Liver (tissue), 8 donors: ENCODE measurements at regions not wholly inside any gene's neighbourhood (a gene's known extent, or its start where the extent isn't known, plus 50 kb on each side); places are given as distances from the start of the nearest gene placed in this dataset.

Experiments
- DNase-seq: peaks from one replicate; pipeline ENCODE4 v3.0.0-alpha.2; 2017; ENCODE audit warnings: low spot score
- H3K27ac ChIP-seq, 2 donors: one replicate each; pipeline ENCODE4 v1.7.0; 2013; ENCODE audit warnings: inconsistent platforms in 2 of 2, low read length in 2 of 2, control low read depth in 1 of 2, low read depth in 1 of 2, mild to moderate bottlenecking in 1 of 2
- H3K27me3 ChIP-seq, 4 donors: one replicate each; pipeline versions ENCODE4 v1.6.1 to v1.7.0; 2013; ENCODE audit warnings: low read length in 3 of 4, inconsistent platforms in 1 of 4, mild to moderate bottlenecking in 1 of 4, moderate library complexity in 1 of 4; ENCODE audit not compliant: control insufficient read depth in 4 of 4, insufficient read depth in 4 of 4
- H3K36me3 ChIP-seq, 4 donors: one replicate each; pipeline versions ENCODE4 v1.6.1 to v1.7.0; 2013; ENCODE audit warnings: low read length in 3 of 4, mild to moderate bottlenecking in 3 of 4, low read depth in 1 of 4, moderate library complexity in 1 of 4; ENCODE audit not compliant: control insufficient read depth in 4 of 4, insufficient read depth in 3 of 4
- H3K4me1 ChIP-seq, 4 donors: one replicate each; pipeline versions ENCODE4 v1.6.1 to v1.7.0; 2013; ENCODE audit warnings: low read length in 3 of 4, mild to moderate bottlenecking in 3 of 4, moderate library complexity in 1 of 4; ENCODE audit not compliant: control insufficient read depth in 4 of 4, insufficient read depth in 4 of 4
- H3K4me3 ChIP-seq, 3 donors: one replicate each; pipeline versions ENCODE4 v1.6.1 to v1.7.0; 2013; ENCODE audit warnings: low read length in 3 of 3, control low read depth in 1 of 3, low read depth in 1 of 3, mild to moderate bottlenecking in 1 of 3
- H3K9ac ChIP-seq, 2 donors: one replicate each; pipeline ENCODE4 v1.7.0; 2013; ENCODE audit warnings: low read length in 2 of 2, mild to moderate bottlenecking in 2 of 2, moderate library complexity in 2 of 2, control low read depth in 1 of 2, low read depth in 1 of 2
- H3K9me3 ChIP-seq, 4 donors: one replicate each; pipeline versions ENCODE4 v1.6.1 to v1.7.0; 2013; ENCODE audit warnings: low read length in 3 of 4; ENCODE audit not compliant: control insufficient read depth in 4 of 4
- ATF3 ChIP-seq: IDR thresholded peaks from 2 replicates; pipeline ENCODE4 v1.6.1; 2016; ENCODE audit warnings: antibody characterized with exemption
- CTCF ChIP-seq: fragments of 150-350 bp; IDR thresholded peaks from 2 replicates; pipeline ENCODE4 v1.5.1; 2017; ENCODE audit warnings: improper control_type of control experiment, low read depth, low read length; ENCODE audit not compliant: missing input control
- EGR1 ChIP-seq, 2 donors: IDR thresholded peaks; 2 replicates each; pipeline ENCODE4 v1.6.1; 2016 to 2018; ENCODE audit warnings: antibody characterized with exemption in 2 of 2, low read depth in 2 of 2
- FOXA1 ChIP-seq: IDR thresholded peaks from 2 replicates; pipeline ENCODE4 v1.6.1; 2016; ENCODE audit warnings: antibody characterized with exemption
- FOXA2 ChIP-seq: IDR thresholded peaks from 2 replicates; pipeline ENCODE4 v1.6.1; 2016; ENCODE audit warnings: antibody characterized with exemption
- GABPA ChIP-seq, 2 donors: IDR thresholded peaks in 1 of 2; conservative IDR thresholded peaks in 1 of 2; 2 replicates each; pipeline ENCODE4 v1.6.1; 2016; ENCODE audit warnings: antibody characterized with exemption in 2 of 2, mild to moderate bottlenecking in 1 of 2, moderate library complexity in 1 of 2
- HNF4A ChIP-seq, 2 donors: conservative IDR thresholded peaks; 2 replicates each; pipeline ENCODE4 v1.6.1; 2016; ENCODE audit warnings: antibody characterized with exemption in 2 of 2, mild to moderate bottlenecking in 2 of 2
- HNF4G ChIP-seq: IDR thresholded peaks from 2 replicates; pipeline ENCODE4 v1.6.1; 2016; ENCODE audit warnings: antibody characterized with exemption
- JUND ChIP-seq, 2 donors: IDR thresholded peaks; 2 replicates each; pipeline ENCODE4 v1.6.1; 2016; ENCODE audit warnings: antibody characterized with exemption in 2 of 2
- NR2F2 ChIP-seq: IDR thresholded peaks from 2 replicates; pipeline ENCODE4 v1.6.1; 2016; ENCODE audit warnings: antibody characterized with exemption
- RAD21 ChIP-seq, 2 donors: IDR thresholded peaks; 2 replicates each; pipeline ENCODE4 v1.6.1; 2016; ENCODE audit warnings: antibody characterized with exemption in 2 of 2, mild to moderate bottlenecking in 2 of 2
- REST ChIP-seq: IDR thresholded peaks from 2 replicates; pipeline ENCODE4 v1.6.1; 2016; ENCODE audit warnings: antibody characterized with exemption, mild to moderate bottlenecking
- RXRA ChIP-seq, 2 donors: IDR thresholded peaks; 2 replicates each; pipeline ENCODE4 v1.6.1; 2017 to 2018; ENCODE audit warnings: antibody characterized with exemption in 2 of 2, mild to moderate bottlenecking in 1 of 2
- SP1 ChIP-seq: IDR thresholded peaks from 2 replicates; pipeline ENCODE4 v1.6.1; 2018; ENCODE audit warnings: antibody characterized with exemption, mild to moderate bottlenecking
- TAF1 ChIP-seq: conservative IDR thresholded peaks from 2 replicates; pipeline ENCODE4 v1.6.1; 2016; ENCODE audit warnings: antibody characterized with exemption, mild to moderate bottlenecking
- YY1 ChIP-seq: IDR thresholded peaks from 2 replicates; pipeline ENCODE4 v1.6.1; 2016; ENCODE audit warnings: antibody characterized with exemption, mild to moderate bottlenecking
- ZBTB33 ChIP-seq: IDR thresholded peaks from 2 replicates; pipeline ENCODE4 v1.6.1; 2016; ENCODE audit warnings: antibody characterized with exemption
- WGBS: extraction: QIAGEN DNeasy Blood & Tissue Kit; methylation state at CpG from one replicate; pipeline ENCODE4 v1.1.7; 2013; 5-methylcytosine and 5-hydroxymethylcytosine counted together
- donor health status: healthy.
- donor health status: healthy.
- donor health status: healthy.
- donor health status: healthy.
- donor health status: healthy.

- TF ChIP-seq FOXA1 (no peak), YY1 (no peak), RAD21 (IDR thresholded peaks at IDR 0.05) (no peak), ATF3 (no peak), RXRA (IDR thresholded peaks at IDR 0.05) (no peak), CTCF (no peak), GABPA (IDR thresholded peaks at IDR 0.05 in 1 of 2, conservative IDR thresholded peaks at IDR 0.05 in 1 of 2) (no peak), TAF1 (no peak), JUND (IDR thresholded peaks at IDR 0.05) (no peak), ZBTB33 (no peak), HNF4A (conservative IDR thresholded peaks at IDR 0.05) (no peak), REST (no peak), HNF4G (no peak), EGR1 (IDR thresholded peaks at IDR 0.05; ENCODE audit: low read depth in 2 of 2) (no peak), FOXA2 (no peak), NR2F2 (no peak), SP1 (no peak)
- H3K9ac ChIP-seq = no peak overlapping the region
- no peaks in the 10 kb centered on the region for H3K4me1 ChIP-seq
- 84% methylated on average over 2 of the region's 2 CpGs for WGBS
- DNase-seq = no peak
- peaks cover 0 to 4% (median 0%) of the 10 kb centered on the region in 4 donors for H3K27me3 ChIP-seq
- H3K9me3 ChIP-seq = no peaks in the 10 kb centered on the region
- no peaks in the 10 kb centered on the region for H3K36me3 ChIP-seq
- no peak overlapping the region for H3K4me3 ChIP-seq
- no peak overlapping the region for H3K27ac ChIP-seq
Measured at GRCh38 chr2:6788614-6789013, 77.1 kb downstream of the CMPK2 start.

GRCh38 chr2:6789559-6790138 lies 76.1 kb downstream of the CMPK2 start:
- no peak for DNase-seq
- Histone ChIP-seq H3K36me3 (no peaks in the 10 kb centered on the region), H3K27ac (no peak overlapping the region), H3K4me3 (no peak overlapping the region), H3K9me3 (no peaks in the 10 kb centered on the region), H3K27me3 (peaks cover 0 to 4% (median 0%) of the 10 kb centered on the region in 4 donors), H3K9ac (no peak overlapping the region), H3K4me1 (no peaks in the 10 kb centered on the region)
- WGBS = 80% methylated on average over 6 of the region's 6 CpGs
- TF ChIP-seq RXRA (IDR thresholded peaks at IDR 0.05) = no peak
- TF ChIP-seq FOXA1 = no peak
- no peak for TF ChIP-seq GABPA (IDR thresholded peaks at IDR 0.05 in 1 of 2, conservative IDR thresholded peaks at IDR 0.05 in 1 of 2)
- TF ChIP-seq REST = no peak
- no peak for TF ChIP-seq NR2F2
- TF ChIP-seq JUND (IDR thresholded peaks at IDR 0.05) = no peak
- no peak for TF ChIP-seq TAF1
- TF ChIP-seq ZBTB33 = no peak
